NOMO-1 treated with dmso at 0.1 percent for 144 hours (cell line): ENCODE measurements at regions not wholly inside any gene's neighbourhood (a gene's known extent, or its start where the extent isn't known, plus 50 kb on each side); places are given as distances from the start of the nearest gene placed in this dataset.
"Not testable (repeated sequence)": the region's sequence is repeated elsewhere in the genome, so short reads cannot be mapped to it uniquely, and the experiment has no call there.

Source experiments
- DNase-seq: peaks from one replicate; lab custom pipeline; 2025; ENCODE audit not compliant: unreplicated experiment; lab: John Stamatoyannopoulos, UW

DNA sequence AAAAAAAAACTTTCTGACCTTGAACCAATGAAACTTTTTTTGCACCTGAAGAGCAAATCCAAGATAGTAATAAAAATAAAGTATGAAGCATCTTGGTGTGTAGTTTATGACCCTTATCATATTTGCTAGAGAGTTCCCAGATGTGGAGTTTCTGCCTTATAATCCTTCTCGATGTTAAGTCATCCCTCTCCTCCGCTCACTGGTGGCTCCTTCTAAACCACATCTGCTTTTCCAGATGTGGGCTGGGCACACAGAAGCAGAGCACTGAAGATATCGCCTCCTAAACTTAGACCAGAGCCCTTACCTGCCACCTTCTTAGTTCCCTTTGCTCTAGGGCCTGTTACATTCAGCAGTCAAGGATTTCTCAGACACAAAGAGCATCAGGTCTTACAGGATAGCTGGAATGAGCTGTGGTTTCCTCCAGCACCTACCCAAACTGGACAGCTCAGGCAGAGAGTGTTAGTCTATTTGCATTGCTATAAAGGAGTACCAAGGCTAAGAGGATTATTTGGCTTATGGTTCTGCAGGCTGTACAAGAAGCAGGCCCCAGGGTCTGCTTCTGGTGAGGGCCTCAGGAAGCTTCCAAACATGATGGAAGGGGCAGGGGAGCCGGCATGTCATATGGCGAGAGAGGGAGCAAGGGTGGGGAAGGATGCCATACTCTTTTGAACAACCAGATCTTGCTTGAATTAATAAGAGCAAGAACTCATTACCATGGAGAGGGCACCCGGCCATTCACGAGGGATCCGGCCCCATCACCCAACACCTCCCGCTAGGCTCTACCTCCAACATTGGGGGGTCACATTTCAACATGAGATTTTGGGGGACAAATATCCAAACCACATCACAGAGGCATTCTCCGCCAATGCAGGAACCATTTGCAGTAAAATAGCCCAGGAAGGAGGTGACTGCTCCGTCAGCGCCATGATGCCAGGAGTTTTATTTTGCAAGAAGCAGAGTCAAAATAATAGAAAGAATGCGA lies 75.6 kb upstream of the HELT start:
- no peak for DNase-seq

DNA sequence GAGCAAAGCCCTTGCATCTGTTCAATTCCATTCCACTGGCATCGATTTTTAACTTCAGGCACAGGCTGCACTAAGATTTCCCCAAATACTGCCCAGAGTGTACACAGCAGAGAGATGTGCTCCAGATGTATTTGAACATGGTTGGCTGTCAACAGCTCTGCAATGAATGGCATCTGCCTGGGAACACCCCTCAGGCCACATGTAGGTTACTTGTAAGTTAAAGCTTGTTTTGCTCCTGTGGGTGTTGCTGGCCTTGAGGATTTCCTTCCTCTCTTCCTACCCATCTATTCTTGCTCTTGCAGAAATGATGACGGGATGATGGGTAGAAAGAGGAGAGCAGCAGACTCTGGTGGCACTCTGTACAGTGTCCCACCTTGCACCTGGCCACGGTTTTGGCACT lies 69.3 kb upstream of the HELT start:
- no peak for DNase-seq

DNA sequence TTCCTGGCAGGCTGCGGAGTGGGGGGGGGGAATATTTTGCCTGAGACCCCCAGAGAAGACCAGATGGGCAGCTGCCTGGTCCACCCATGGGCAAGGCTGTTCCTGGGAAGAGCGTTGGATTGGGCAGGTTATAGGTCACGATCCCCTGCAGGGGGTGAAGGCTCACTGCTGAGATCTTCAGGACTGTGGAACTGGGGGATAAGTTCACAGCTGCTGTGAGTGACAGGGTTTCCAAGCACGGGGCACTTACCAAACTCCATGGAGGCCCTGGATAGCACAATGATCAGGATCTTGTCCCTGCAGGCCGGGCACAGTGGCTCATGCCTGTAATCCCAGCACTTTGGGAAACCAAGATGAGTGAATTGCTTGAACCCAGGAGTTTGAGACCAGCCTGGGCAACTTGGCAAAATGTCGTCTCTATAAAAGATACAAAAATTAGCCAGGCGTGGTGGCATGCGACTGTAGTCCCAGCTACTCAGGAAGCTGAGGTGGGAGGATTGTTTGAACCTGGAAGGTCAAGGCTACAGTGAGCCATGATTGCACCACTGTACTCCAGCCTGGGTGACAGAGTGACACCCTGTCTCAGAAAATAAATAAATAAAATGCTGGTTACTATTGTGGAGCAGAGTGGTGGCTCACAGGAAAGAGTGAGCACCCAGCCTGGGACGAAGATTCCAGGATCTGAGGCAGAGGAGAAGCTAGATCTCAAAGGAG lies 68.0 kb upstream of the HELT start:
- no peak for DNase-seq

DNA sequence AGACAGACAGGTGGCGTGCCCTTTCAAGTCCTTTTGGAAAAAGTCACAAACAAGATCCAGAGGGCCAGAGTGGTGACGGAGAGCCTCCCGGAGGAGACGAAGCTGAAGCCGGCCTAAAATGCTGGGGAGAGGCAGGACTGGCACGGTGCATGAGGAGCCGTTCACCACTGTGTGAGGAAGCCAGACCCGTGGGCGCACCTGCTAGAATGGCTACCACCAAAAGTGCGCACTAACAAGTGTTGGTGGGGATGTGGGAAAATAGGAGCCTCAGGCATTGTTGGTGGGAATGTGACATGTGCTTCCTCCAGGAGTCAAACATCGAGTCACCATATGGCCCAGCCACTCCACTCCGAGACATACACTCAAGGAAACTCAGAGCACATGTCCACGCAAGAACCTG lies 67.4 kb upstream of the HELT start:
- no peak for DNase-seq

DNA sequence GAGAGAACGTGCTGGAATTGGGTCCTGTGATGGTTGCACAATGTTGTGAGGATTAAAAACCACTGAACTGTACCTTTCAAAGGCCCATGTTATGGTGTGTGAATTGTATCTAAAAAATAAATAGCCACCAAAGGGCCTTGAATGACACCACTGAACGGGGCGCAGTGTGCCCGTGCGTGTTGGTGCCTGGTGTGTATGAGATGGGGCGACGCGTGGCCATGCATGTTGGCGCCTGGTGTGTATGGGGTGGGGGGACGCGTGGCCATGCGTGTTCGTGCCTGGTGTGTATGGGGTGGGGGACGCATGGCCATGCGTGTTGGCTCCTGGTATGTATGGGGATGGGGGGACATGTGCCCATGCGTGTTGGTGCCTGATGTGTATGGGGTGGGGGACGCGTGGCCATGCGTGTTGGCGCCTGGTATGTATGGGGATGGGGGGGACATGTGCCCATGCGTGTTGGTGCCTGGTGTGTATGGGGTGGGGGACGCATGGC lies 66.6 kb upstream of the HELT start:
- no peak for DNase-seq

DNA sequence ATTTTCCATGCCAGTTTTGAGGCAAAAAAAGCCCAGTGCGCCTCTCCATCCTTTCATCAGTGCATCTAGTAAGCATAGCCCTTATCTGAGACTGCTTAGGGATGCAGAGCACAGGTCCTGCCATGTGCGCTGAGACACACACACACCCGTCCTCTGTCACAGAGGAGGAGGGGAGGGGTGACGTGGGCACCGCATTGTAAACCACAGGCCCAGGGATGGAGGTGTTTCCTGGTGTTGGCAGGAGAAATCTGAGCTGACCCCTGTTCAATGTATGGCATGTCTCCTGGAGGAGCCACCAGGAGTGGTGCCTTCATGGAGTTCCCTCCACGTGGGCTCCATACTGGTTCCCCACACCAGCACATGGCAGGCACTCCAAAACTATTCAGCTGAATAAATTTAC lies 65.8 kb upstream of the HELT start:
- no peak for DNase-seq

DNA sequence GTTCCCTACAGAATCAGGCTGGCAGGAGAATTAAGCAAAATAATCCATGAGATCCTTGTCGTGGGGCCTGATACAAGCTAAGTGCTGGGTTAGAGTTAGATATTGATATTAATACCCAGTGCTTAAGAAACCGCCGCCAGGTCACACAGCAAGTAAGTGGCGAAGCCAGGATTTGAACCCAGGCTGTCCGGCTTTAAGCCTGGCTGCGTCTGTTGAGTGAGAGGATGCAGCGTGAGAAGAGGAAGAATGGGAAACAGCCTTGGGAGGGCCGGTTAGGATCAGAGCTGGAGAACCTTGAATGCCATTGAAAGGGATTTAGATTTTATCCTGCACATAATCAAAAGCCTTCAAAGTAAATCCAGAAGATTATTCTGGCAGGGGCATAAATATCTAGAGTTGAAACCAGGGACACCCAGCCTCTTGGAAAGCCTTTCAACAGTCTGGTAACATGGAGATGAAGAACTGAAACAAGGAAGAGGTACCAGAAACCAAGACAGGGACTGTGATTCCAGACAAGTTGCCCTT lies 64.8 kb upstream of the HELT start:
- DNase-seq = no peak

DNA sequence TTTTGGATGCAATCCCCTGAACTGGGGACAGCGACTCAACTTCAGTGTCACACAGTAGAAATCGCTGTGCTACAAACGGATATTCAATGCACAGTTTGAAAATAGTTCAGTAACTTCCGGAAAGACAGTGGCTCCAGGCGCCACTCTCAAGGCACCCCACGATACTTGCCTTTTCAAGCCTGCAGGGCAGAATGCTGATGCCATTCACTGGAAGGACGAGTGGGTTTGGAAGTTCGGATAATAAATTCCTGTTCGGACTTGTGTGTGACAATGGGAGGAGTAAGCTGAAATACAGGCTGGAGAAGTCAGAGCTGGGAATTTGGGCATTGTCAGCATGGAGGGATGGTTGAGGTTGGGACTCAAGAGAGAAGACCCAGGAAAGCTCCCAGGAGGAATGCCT lies 64.3 kb upstream of the HELT start:
- no peak for DNase-seq

DNA sequence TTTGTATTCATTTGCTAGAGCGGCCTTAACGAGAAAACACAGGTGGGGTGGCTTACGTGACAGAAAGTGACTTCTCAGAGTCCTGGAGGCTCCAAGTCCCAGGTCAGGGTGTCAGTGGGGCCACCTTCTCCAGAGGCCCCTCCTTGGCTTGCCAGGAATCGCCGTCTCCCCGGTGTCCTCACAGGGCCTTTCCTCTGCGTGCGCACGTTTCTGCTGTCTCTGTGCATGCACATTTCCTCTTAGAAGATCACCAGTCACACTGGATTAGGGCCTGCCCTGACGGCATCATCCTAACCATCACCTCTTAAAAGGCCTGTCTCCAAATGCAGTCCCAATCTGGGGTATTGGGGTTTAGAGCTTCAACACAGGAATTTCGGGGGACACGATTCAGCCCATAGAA lies 63.8 kb upstream of the HELT start:
- DNase-seq = no peak

DNA sequence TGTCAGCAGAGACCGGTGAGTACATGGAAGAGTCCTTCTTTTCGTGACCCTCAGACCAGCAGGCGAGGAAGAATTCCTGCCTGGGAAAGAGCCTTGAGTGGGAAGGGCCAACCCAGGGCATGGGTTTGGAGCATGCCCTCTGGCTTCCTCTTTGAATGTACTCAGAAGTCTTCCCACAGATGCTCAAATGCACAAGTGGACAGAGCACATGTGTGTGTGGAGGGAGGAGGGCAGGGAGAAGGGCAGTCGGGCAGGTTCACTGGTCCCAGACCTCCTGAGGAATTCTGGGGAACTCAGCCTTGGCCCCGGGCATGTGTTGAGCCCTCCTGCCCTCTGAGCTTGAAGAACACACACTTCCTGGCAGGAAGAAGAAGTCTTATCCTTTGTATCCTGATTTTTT lies 63.2 kb upstream of the HELT start:
- no peak for DNase-seq

DNA sequence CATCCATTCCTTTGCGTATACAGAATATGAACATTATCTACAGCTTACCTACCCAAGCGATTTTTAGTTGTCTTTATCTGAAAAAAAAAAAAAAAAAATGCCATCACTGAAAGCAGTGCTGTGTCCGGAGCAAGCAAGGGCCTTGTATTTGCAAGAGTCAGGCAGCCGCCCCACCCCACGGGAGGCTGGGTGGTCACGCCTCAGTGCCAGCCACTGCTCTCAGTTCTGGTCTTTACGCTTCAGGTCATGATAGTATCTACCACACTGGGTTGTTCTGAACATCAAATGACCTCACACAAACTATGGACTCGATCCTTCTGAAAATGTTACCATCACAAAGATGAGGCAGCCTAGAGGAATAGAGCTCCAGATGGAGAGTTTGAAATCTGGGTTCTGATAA lies 62.7 kb upstream of the HELT start:
- no peak for DNase-seq

DNA sequence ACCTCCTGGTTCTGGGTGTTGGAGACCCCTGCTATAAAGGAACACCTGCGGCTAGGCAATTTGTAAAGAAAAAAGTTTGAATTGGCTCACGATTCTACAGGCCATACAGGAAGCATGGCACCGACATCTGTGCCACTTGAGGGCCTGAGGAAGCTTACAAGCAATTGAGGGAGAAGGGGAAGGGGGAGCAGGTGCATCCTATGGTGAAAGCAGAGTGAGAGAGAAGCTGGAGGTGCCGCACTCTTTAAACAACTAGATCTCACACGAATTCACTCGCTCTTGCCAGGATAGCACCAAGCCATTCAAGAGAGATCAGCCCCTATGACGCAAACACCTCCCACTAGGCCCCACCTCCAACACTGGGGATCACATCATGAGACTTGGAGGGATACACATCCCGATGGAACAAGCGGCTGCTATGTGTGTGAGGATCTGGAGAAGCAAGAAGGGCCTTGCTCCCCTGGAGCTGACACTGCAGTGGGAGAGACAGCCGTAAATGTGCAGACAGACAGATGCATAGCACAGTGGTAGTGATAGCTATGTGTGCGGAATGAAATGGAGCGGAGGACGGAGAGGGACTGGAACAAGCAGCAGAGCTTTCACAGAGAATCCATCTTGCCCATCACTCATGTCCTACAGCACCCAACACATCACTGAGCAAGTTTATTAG lies 60.7 kb upstream of the HELT start:
- no peak for DNase-seq

DNA sequence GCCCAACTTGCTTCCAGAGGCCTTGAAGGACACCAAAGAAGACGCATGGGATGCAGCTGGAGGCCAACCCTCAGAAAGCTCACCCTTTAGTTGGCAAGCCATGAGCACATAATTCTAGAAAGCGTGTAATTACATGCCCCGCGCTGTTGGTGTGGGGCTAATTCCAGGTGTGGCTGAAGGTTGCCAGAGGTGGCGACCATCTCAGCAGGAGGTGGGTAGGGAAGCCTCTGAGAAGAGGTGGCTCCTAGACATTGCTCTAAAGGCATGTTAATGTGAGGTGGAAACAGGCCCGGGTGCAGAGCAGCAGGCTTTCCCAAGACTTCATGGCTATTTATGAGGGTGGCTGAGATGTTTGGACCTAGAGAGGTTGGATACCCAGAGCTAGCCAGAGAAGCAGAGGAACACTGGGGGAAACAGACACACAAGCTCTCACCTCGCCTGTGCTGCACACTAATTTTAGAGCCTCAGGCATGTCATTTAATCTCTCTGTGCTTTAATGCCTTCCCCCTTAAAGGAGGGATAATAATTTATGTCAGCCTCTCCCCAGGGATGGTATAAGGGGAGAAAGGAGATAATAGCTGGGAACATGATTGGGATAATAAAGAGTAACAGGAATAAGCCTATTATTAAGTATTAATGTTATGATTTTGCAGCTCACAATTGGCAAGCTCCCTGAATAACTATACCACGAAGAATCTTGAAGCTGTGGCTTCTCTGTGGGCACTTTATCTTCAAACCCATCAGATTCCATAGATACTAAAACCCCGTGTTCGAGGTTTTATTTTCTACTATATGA lies 60.0 kb upstream of the HELT start:
- no peak for DNase-seq

DNA sequence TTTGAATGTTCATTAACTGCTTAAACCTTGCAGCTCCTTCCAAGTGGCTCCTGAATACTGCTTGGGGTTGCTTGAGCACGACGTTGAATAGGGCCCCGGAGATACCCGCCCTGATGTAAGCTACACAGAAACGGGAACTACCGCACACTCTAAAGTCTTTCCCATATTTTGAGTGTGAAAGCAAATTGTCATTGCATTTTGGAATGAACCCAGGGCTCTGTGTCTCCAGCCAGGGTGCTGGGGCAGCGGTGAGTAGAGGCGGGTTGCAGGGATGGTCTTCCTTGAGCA lies 59.4 kb upstream of the HELT start:
- DNase-seq = no peak

DNA sequence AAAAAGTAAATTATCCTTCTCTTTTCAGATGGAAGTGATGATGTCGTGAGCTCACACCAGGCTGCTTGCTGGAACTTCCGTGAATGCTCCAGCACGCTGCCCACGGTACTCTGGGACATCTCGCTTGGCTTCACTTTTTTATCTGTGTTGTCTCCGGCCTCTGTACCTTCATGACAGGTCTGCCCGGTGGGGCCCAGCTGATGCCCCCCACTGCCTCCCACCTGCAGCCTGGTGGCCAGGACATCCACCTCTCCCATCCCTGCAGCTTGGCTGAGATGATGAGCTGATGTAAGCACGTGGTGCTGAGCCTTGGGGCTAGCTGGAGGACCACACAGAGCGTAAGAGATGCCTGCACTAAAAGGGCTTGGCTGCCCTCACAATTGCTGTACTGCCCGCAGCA lies 59.0 kb upstream of the HELT start:
- DNase-seq = no peak

DNA sequence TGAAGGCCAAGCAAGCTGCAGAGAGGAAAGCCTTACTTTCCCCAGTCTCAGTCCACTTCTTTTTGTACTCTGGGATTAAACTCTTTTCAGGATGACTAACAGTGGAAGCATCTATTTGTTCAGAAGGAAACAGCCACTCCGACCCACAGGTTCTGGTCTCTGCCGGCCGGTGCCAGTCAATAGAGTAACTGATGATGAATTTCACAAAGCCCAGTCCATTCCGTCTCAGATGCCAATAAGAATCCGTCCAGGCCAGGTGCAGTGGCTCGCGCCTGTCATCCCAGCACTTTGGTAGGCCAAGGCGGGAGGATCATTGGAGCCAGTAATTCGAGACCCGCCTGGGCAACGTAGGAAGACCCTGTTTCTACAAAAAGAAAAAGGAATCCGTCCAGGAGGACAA lies 58.5 kb upstream of the HELT start:
- no peak for DNase-seq

DNA sequence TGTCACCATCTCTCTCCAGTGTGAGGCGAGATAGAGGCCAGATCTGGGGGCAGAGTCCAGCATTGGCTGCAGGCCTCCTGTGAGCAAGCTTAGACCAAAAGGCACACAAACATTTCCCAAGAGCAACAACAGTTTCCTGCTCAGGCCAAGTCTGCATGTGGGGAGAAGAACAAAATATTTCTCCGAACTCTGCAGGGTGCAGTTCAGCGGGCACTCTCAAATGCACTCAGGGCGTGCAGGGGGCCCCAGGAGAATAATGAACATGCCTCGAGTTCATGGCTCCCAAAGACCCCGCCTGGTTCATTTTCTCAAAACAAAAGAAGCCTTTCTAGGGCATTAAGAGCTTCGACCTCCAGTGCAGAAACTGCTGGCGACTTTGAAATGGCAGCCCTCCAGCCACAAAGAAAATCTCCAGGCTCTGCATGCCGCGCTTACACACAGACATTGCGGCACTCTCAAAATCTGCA lies 57.8 kb upstream of the HELT start:
- no peak for DNase-seq

DNA sequence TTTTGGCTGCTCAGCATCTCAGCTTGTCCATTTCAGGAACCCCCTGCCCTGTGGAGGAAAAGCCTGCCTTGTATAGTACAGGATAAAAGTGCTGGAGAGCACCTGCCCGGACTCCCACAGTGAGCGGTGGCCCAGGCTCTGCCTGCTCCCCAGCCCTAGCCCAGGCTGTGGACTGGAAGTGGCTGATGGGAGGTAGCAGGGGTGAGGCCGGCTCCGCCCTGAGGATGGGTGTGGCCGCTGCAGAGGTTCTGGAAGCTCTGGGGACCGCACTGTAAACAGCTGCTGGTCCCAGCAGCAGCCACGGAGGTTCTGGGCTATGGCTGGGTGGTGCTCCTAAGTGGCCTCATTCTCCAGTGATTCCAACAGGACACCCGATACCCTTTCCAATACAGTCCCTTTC lies 56.6 kb upstream of the HELT start:
- no peak for DNase-seq

DNA sequence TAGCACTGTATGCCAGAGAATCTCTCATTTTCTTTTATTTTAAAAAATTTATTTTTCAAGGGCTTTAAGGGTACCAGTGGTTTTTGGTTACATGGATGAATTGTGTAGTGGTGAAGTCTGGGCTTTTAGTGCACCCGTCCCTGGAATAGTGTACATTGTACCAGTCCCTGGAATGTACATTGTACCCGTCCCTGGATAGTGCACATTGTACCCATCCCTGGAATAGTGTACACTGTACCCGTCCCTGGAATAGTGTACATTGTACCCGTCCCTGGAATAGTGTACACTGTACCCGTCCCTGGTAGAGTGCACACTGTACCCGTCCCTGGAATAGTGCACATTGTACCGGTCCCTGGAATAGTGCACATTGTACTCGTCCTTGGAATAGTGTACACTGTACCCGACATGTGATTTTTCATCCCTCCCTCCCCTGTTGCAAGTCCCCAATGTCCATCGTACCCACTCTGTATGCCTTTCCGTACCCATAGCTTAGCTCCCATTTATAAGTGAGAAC lies 56.1 kb upstream of the HELT start:
- DNase-seq = no peak

DNA sequence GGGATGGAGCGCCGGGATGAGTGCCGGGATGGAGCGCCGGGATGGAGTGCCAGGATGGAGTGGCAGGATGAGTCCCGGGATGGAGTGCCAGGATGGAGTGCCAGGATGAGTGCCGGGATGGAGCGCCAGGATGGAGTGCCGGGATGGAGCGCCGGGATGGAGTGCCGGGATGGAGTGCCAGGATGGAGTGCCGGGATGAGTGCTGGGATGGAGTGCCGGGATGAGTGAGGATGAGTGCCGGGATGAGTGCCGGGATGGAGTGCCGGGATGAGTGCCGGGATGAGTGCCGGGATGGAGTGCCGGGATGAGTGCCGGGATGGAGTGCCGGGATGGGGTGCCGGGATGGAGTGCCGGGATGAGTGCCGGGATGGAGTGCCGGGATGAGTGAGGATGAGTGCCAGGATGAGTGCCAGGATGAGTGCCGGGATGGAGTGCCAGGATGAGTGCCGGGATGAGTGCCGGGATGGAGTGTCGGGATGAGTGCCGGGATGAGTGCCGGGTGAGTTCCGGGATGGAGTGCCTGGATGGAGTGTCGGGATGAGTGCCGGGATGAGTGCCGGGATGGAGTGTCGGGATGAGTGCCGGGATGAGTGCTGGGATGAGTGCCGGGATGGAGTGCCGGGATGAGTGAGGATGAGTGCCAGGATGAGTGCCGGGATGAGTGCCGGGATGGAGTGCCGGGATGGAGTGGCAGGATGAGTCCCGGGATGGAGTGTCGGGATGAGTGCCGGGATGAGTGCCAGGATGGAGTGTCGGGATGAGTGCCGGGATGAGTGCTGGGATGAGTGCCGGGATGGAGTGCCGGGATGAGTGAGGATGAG lies 52.9 kb upstream of the HELT start:
- not testable (repeated sequence) for DNase-seq
